Neural progenitor cell (in vitro differentiated cells): ENCODE measurements at regions not wholly inside any gene's neighbourhood (a gene's known extent, or its start where the extent isn't known, plus 50 kb on each side); places are given as distances from the start of the nearest gene placed in this dataset. TPM values are rescaled to one million over a fixed set of nuclear protein-coding genes. Genes with fewer than 3 reads are reported as not detected.

Experiments used
- DNase-seq: peaks from one replicate; pipeline ENCODE4 v3.0.0-alpha.2; 2016; ENCODE audit warnings: low spot score
- H2AFZ ChIP-seq: fragments of 200-600 bp; sonication (generic); replicated peaks from 2 replicates; pipeline ENCODE4 v1.6.1; 2016; ENCODE audit warnings: antibody characterized with exemption
- H3F3A ChIP-seq: fragments of 200-600 bp; sonication (generic); 2 replicates; pipeline ENCODE4 v1.6.1; 2016; ENCODE audit warnings: antibody characterized with exemption, low read depth
- H3K27ac ChIP-seq: fragments of 200-600 bp; sonication (generic); 2 replicates; pipeline ENCODE4 v1.5.1; 2016; ENCODE audit warnings: mild to moderate bottlenecking
- H3K27me3 ChIP-seq: fragments of 200-600 bp; sonication (generic); 2 replicates; pipeline ENCODE4 v1.6.1; 2016; ENCODE audit warnings: mild to moderate bottlenecking, moderate library complexity
- H3K36me3 ChIP-seq: fragments of 200-600 bp; sonication (generic); 2 replicates; pipeline ENCODE4 v1.5.1; 2016
- H3K4me1 ChIP-seq: fragments of 200-600 bp; sonication (generic); 2 replicates; pipeline ENCODE4 v1.6.1; 2016; ENCODE audit warnings: mixed run types
- H3K4me2 ChIP-seq: fragments of 200-600 bp; sonication (generic); 2 replicates; pipeline ENCODE4 v1.6.1; 2016
- H3K4me3 ChIP-seq: fragments of 200-600 bp; sonication (generic); 2 replicates; pipeline ENCODE4 v1.5.1; 2016
- H3K79me2 ChIP-seq: fragments of 200-600 bp; sonication (generic); 2 replicates; pipeline ENCODE4 v1.6.1; 2016; ENCODE audit warnings: low read depth
- H3K9ac ChIP-seq: fragments of 200-600 bp; sonication (generic); 2 replicates; pipeline ENCODE4 v1.6.1; 2016
- H3K9me3 ChIP-seq: fragments of 200-600 bp; sonication (generic); 2 replicates; pipeline ENCODE4 v1.5.1; 2016; ENCODE audit warnings: low read depth
- H4K20me1 ChIP-seq: fragments of 200-600 bp; sonication (generic); 2 replicates; pipeline ENCODE4 v1.6.1; 2016; ENCODE audit warnings: low read depth
- H3K27ac Mint-ChIP-seq: 3 replicates; pipeline ENCODE4 v1.8.0; 2021; ENCODE audit warnings: mixed read lengths
- H3K27me3 Mint-ChIP-seq: 2 replicates; pipeline ENCODE4 v1.8.0; 2022; ENCODE audit warnings: low read depth, mild to moderate bottlenecking, inconsistent platforms, moderate library complexity, mixed read lengths; ENCODE audit not compliant: insufficient read depth
- H3K36me3 Mint-ChIP-seq: 3 replicates; pipeline ENCODE4 v1.8.0; 2021; ENCODE audit warnings: mixed read lengths
- H3K4me1 Mint-ChIP-seq: 3 replicates; pipeline ENCODE4 v1.8.0; 2021; ENCODE audit warnings: mixed read lengths
- H3K4me3 Mint-ChIP-seq: 3 replicates; pipeline ENCODE4 v1.8.0; 2021; ENCODE audit warnings: mild to moderate bottlenecking, moderate library complexity, mixed read lengths
- H3K9me3 Mint-ChIP-seq: 3 replicates; pipeline ENCODE4 v1.8.0; 2020; ENCODE audit warnings: mixed read lengths
- EZH2 ChIP-seq: fragments of 200-600 bp; sonication (generic); IDR thresholded peaks from 2 replicates; pipeline ENCODE4 v1.6.1; 2017; ENCODE audit warnings: antibody characterized with exemption, mild to moderate bottlenecking, moderate library complexity
- EZH2phosphoT487 ChIP-seq: fragments of 200-600 bp; sonication (generic); IDR thresholded peaks from 2 replicates; pipeline ENCODE4 v1.6.1; 2017; ENCODE audit warnings: antibody characterized with exemption
- small RNA-seq: library from RNA; depleted of rRNA; stranded (forward); fragments of <200 nt; gene quantifications from one replicate; pipeline ENCODE3, GENCODE V24; 2015
- TF ChIP-seq, protein P1 (sequence below): fragments of 200-600 bp; sonication (generic); IDR thresholded peaks from 2 replicates; pipeline ENCODE4 v1.5.1; 2017; ENCODE audit warnings: antibody characterized with exemption, mild to moderate bottlenecking

DNA sequence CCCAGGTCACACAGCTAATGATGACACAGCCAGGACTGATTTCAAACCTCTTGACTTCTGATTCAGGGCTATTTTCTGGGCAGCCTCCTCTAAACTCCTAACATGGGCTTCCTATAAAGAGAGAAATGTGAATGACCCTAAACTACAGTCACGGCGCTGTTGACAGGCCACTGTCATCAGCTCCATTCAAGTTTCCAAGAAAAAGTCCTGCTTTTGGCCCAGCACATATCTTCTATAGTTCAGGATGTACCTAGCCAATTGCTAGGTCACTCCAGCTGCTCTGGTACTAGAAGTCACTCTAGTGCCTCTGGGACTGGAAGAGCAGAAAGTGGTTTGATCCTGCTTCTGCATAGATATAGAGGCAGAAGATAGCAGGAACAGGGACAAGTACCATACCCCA is 64.9 kb upstream of the TARS1 start:
- TF ChIP-seq, protein P1, sequence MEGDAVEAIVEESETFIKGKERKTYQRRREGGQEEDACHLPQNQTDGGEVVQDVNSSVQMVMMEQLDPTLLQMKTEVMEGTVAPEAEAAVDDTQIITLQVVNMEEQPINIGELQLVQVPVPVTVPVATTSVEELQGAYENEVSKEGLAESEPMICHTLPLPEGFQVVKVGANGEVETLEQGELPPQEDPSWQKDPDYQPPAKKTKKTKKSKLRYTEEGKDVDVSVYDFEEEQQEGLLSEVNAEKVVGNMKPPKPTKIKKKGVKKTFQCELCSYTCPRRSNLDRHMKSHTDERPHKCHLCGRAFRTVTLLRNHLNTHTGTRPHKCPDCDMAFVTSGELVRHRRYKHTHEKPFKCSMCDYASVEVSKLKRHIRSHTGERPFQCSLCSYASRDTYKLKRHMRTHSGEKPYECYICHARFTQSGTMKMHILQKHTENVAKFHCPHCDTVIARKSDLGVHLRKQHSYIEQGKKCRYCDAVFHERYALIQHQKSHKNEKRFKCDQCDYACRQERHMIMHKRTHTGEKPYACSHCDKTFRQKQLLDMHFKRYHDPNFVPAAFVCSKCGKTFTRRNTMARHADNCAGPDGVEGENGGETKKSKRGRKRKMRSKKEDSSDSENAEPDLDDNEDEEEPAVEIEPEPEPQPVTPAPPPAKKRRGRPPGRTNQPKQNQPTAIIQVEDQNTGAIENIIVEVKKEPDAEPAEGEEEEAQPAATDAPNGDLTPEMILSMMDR, result no peak
- TF ChIP-seq EZH2 (no peak), EZH2phosphoT487 (no peak)
- H3K4me3 ChIP-seq, result no peak overlapping the region
- no peaks in the 10 kb centered on the region for H4K20me1 ChIP-seq
- H3K4me1 ChIP-seq, result peaks cover 6% of the 10 kb centered on the region
- H3K4me1 Mint-ChIP-seq, result no peaks in the 10 kb centered on the region
- H3K36me3 Mint-ChIP-seq, result no peaks in the 10 kb centered on the region
- H3K36me3 ChIP-seq, result no peaks in the 10 kb centered on the region
- H3K27me3 ChIP-seq, result no peaks in the 10 kb centered on the region
- H3F3A ChIP-seq, result no peaks in the 10 kb centered on the region
- no peak overlapping the region for H3K4me2 ChIP-seq
- H3K79me2 ChIP-seq, result no peaks in the 10 kb centered on the region
- no peak overlapping the region for H3K27ac Mint-ChIP-seq
- H3K9me3 ChIP-seq, result no peaks in the 10 kb centered on the region
- no peaks in the 10 kb centered on the region for H3K9me3 Mint-ChIP-seq
- no peak for DNase-seq
- no peak overlapping the region for H3K27ac ChIP-seq
- no peak overlapping the region for H3K4me3 Mint-ChIP-seq
- H3K9ac ChIP-seq, result no peak overlapping the region
- peaks cover 6% of the 10 kb centered on the region for H3K27me3 Mint-ChIP-seq
- H2AFZ ChIP-seq, result no peak overlapping the region

DNA sequence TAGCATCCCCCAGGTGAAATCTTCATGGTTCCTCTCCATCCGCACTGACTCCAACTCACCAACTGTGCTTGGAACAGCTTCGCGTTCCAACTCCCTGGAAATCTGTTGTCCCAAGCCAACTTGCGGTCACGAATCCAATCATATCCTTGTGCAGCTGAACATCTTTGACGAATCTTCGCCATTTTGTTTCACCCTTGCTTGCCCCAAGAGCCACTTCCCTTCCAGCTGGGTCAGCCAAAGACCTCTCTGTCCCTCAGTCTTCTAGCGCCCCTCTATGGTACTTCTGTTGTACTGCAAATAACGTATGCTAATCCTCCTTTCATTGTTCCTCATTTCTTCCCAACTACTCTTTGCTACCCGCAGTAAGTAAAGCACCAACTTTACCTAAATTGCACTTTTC is 61.0 kb upstream of the TARS1 start:
- Mint-ChIP-seq H3K36me3 (no peaks in the 10 kb centered on the region), H3K9me3 (peaks cover 10% of the 10 kb centered on the region), H3K4me1 (no peaks in the 10 kb centered on the region), H3K27me3 (no peaks in the 10 kb centered on the region), H3K4me3 (no peak overlapping the region), H3K27ac (no peak overlapping the region)
- Histone ChIP-seq H4K20me1 (no peaks in the 10 kb centered on the region), H3K27me3 (no peaks in the 10 kb centered on the region), H3F3A (no peaks in the 10 kb centered on the region), H3K4me3 (no peak overlapping the region), H3K36me3 (no peaks in the 10 kb centered on the region), H3K4me1 (peaks cover 2% of the 10 kb centered on the region), H2AFZ (peak overlapping the region; percentile 54), H3K9me3 (no peaks in the 10 kb centered on the region), H3K27ac (no peak overlapping the region), H3K79me2 (no peaks in the 10 kb centered on the region), H3K4me2 (no peak overlapping the region), H3K9ac (no peak overlapping the region)
- TF ChIP-seq, protein P1, result peak; percentile 85
- no peak for TF ChIP-seq EZH2phosphoT487
- no peak for TF ChIP-seq EZH2
- DNase-seq, result peak; percentile 79

GRCh38 chr5:33381243-33381642 is 59.5 kb upstream of the TARS1 start:
- Histone ChIP-seq H3K4me1 (no peaks in the 10 kb centered on the region), H3K27ac (no peak overlapping the region), H3K27me3 (no peaks in the 10 kb centered on the region), H3K36me3 (no peaks in the 10 kb centered on the region), H4K20me1 (no peaks in the 10 kb centered on the region), H3K79me2 (no peaks in the 10 kb centered on the region), H3K9me3 (no peaks in the 10 kb centered on the region), H2AFZ (no peak overlapping the region), H3K4me3 (no peak overlapping the region), H3K4me2 (no peak overlapping the region), H3K9ac (no peak overlapping the region), H3F3A (no peaks in the 10 kb centered on the region)
- no peak for DNase-seq
- Mint-ChIP-seq H3K27ac (no peak overlapping the region), H3K27me3 (no peaks in the 10 kb centered on the region), H3K9me3 (peaks cover 18% of the 10 kb centered on the region), H3K36me3 (no peaks in the 10 kb centered on the region), H3K4me1 (no peaks in the 10 kb centered on the region), H3K4me3 (no peak overlapping the region)
- TF ChIP-seq, protein P1, result no peak
- TF ChIP-seq EZH2phosphoT487 (no peak), EZH2 (no peak)

Small RNAs in the stretch of these regions (small RNA-seq; reads per million reads assigned to genes)
- gene AC010343.2 (not detected), gene AC025459.1 (not detected)
